ENCODE measurements at regions not wholly inside any gene's neighbourhood (a gene's known extent, or its start where the extent isn't known, plus 50 kb on each side); places are given as distances from the start of the nearest gene placed in this dataset.
A peak's percentile ranks its signal among the peaks of the same experiment; 100 is the strongest.
"Not testable (repeated sequence)": the region's sequence is repeated elsewhere in the genome, so short reads cannot be mapped to it uniquely, and the experiment has no call there.

DNA sequence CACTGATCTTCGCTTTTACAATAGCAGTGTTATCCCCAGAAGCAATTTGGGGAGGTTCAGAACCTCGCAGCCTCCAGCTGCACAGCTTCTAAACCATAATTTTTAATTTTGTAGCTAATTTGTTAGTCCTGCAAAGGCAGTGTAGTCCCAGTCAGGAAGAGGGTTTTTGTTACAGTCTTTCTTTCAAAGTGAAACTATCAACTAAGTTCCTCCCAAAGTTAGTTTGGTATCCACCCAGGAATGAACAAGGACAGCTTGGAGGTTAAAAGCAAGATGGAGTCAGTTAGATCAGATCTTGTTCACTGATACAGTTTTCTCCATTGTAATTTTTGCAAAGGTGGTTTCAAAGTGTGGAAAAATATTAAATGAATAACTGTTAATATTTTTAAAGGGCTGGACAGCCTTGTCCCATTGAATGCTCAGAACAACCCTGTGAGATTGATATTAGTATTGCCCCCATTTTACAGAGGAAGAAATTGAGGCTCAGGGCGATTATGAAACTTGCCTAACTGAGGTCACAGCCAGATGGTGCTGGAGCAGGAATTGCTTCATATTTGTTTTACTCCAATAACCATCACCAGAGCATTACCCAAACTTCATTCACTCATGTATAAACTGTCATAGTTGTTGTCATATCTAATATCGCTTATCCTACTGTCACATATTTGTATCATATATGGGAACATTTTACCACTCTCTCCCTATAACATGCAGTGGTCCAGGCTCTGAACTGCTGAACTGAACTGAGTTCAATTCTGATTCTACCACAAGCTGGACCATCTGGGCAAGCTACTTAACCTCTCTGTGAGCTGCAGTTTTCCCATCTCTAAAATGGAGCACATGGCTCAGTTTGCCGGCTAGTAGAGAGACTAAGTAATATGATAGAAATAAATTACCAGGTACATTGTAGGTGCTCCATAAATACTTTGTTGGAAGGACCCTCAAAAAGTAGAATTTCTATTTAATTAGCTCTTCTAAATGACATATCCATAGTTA is 213.8 kb downstream of the BCAS1 start:
- no peak for DNase-seq (ENCODE audit: low spot score)

DNA sequence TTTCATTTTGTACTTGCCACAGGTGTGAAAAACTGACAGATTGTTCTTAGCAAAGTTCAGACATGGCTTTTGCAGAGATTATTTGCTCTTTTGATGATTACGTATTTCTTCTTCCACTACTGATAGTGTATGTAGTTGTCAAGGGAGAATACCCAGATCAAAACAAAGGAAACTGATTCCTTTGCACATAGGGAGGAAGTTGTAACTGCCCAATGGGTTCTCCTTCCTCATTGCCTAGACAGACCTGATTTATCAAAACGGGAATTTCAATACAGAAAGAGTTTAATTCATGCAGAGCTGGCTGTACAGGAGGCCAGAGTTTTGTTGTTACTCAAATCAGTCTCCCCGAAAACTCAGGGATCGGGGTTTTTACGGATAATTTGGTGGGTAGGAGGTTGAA is 214.7 kb downstream of the BCAS1 start:
- DNase-seq (ENCODE audit: low spot score) = no peak

GRCh38 chr20:53854609-53854926 is 215.8 kb downstream of the BCAS1 start:
- DNase-seq (ENCODE audit: low spot score) = not testable (repeated sequence)

- no peak for DNase-seq (ENCODE audit: low spot score)
Observed at GRCh38 chr20:53853111-53853713, 217.2 kb downstream of the BCAS1 start.

DNA sequence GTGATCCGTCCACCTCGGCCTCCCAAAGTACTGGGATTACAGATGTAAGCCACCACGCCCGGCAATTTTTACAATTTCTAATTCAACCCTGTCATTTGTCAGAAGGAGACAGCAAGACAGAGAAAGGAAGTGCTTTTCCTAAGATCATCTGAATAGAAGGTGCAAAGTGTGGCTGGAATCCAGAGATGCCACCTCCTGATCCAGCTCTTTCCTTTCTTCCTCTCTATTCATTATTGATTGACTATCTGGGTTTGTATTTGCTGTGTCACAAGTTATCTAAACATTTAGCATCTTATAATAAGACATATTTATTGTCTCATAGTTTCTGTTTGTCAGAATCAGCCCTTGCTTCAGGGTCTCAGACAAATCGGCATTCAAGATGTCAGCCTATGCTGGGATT is 217.7 kb downstream of the BCAS1 start:
- DNase-seq (ENCODE audit: low spot score) = no peak

GRCh38 chr20:53852014-53852413 is 218.4 kb downstream of the BCAS1 start:
- DNase-seq (ENCODE audit: low spot score) = no peak

- no peak for DNase-seq (ENCODE audit: low spot score)
Observed at GRCh38 chr20:53850319-53850718, 220.1 kb downstream of the BCAS1 start.

DNA sequence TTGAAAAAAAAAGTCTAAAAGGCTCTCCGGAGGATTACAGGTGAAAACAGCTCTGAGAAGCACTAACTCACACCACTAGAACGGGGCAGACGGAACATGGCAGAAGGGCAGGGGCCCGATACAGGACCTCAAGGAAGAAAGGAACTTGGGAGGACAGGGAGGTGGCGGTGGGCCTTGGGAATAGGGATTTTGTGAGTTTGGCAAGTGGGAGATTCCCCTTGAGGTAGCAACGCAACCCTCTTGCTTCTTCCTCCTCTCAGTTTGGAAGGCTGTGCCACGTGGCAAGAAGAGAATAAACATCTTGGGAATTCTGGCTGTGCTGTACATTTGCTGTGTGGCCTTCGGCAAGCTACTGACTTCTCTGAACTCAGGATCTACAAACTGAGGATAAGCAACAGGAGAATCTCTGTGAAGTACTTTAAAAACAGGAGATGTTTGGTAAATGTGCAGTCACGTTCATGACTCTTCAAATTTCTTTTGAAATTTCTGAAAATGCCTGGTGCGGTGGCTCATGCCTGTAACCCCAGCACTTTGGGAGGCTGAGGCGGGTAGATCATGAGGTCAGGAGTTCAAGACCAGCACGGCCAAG is 220.8 kb downstream of the BCAS1 start:
- no peak for DNase-seq (ENCODE audit: low spot score)

GRCh38 chr20:53848304-53848703 is 222.1 kb downstream of the BCAS1 start:
- peak; percentile 52 for DNase-seq (ENCODE audit: low spot score)

DNA sequence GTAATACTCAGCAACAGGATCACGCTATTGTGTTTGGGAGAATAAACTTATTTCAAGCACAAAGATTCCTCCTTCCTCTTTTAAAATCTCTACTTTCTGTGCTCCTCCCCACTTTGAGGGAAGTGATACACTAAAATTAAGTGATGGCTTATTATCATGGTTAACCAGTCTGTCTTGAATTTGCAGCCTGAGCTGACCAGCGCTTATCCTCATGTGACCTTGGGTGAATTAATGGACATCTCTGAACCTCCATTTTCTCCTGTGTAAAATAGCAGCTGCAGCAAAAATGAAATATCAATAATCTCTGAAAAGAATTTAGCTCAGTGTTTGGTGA is 222.6 kb downstream of the BCAS1 start:
- peak; percentile 48 for DNase-seq (ENCODE audit: low spot score)

DNA sequence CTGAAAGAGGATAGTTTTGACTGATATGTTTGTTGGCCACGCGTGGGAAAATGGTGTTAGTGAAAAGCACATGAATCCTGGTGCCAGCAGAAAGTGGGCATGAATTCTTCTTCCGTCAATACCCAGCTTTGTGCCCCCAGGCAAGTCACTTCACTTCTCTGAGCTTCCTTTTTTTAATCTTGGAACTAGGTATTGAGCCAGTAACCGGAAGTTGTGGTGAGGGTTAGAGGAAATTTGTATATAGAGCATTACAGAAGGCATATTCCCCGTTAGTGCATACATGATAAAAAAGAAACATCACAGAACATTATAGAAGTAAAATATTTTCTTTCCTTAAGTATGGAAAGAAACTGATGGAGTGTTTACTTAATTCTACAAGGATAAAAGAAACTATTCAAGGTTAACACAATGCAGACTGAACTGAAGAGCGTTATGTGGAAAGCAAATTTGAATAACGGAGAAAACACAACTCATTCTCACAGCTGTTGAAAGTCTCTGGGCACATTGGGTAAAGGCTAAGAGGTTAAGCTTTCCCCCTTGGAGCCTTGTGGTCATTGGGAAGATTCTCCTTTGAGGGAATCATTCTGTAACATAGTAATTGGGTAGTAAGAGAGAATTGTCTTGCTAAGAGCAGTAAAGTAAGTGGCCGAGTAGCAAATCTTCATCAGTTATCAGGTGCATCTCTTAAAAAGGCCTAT is 223.1 kb downstream of the BCAS1 start:
- peak; percentile 79 for DNase-seq (ENCODE audit: low spot score)

GRCh38 chr20:53846640-53847039 is 223.8 kb downstream of the BCAS1 start:
- DNase-seq (ENCODE audit: low spot score) = no peak

DNA sequence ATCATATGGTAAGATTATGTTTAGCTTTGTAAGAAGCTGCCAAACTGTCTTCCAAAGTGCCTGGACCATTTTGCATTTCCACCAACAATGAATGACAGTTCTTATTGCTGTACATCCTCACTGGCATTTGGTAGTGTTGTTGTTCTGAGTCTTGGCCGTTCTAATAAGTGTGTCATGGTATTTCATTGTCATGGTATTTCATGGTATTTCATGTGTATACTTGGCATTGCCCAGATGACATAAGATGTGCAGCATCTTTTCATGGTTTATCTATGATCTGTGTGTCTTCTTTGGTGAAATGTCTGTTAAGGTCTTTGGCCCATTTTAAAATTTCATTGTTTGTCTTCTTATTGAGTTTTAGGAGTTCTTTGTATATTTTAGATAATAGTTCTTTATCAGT is 224.4 kb downstream of the BCAS1 start:
- DNase-seq (ENCODE audit: low spot score) = no peak

DNA sequence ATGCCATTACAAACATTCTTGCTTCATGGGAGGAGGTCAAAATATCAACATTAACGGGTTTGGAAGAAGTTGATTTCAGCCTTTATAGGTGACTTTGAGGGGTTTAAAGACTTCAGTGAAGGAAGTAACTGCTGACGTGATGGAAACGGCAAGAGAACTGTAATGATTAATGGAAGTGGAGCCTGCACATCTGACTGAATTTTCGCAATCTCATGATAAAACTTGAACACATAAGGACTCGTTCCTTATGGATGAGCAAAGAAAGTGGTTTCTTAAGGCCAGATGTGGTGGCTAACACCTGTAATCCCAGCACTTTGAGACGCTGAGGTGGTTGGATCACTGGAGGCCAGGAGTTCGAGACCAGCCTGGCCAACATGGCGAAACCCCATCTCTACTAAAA is 226.1 kb downstream of the BCAS1 start:
- DNase-seq (ENCODE audit: low spot score) = no peak

DNA sequence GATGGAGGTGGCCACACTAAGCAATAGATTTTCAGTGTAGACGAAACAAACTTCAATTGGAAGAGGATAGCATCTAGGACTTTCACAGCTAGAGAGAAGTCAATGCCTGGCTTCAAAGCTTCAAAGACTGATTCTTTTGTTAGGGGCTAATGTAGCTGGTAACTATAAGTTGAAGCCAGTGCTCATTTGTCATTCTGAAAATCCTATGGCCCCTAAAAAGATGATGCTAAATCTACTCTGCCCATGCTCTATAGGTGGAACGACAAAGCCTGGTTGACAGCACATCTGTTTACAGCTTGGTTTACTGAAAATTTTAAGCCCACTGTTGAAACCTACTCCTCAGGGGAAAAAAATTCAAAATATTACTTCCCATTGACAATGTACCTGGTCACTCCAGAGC is 226.7 kb downstream of the BCAS1 start:
- no peak for DNase-seq (ENCODE audit: low spot score)

- DNase-seq (ENCODE audit: low spot score) = no peak
Observed at GRCh38 chr20:53842301-53843099, 227.9 kb downstream of the BCAS1 start.

DNA sequence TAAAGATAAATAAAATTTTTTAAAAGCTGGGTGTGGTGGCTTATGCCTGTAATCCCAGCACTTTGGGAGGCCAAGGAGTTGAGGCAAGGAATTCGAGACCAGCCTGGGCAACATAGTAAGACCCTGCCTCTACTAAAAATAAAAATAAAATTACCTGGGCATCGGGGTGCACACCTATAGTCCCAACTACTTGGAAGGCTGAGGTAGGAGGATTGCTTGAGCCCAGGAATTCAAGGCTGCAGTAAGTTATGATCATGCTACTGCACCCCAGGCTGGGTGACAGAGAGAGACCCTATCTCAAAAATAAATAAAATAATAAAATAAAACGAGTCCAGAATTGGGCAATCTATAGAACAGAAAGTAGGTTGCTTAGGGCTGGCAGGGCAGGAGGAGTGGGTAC is 228.7 kb downstream of the BCAS1 start:
- no peak for DNase-seq (ENCODE audit: low spot score)

GRCh38 chr20:53840532-53840931 is 229.9 kb downstream of the BCAS1 start:
- no peak for DNase-seq (ENCODE audit: low spot score)

DNA sequence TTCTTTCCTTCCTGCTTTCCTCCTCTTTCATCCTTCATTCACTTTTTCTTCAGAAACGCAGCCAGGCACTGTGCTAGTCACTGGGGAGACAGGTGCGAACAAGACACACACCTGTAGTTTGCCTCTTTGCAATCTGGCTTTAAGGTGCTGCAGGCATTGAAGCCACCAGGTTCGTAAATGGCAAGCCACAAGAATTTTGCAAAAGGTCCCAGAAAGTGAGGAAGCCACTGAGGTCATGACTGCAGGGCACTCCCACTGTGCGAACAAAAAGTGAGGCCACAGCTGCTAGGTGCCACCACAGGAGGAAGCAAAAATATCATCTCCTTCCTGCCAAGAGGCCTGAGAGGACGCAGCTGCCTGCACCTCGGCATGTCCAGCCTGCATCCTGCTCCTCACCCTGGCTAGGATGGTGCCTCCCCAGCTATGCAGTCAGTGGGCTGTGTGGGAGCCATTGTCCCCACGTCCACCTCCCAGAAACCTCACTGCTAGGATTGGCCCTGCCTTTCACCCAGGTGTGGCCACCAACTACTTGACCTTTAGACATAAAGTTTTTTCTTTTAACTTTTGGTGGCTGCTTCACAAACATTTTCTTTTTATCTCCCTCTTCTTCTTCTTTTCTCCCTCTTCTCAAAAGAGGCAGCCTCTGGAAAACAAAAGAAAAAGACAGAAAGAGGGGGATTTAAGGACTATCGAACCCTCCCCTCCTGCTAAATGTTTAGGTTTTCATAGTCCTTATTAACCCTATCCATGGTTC is 230.8 kb downstream of the BCAS1 start:
- peak; percentile 86 for DNase-seq (ENCODE audit: low spot score)

- no peak for DNase-seq (ENCODE audit: low spot score)
Observed at GRCh38 chr20:53838311-53838868, 232.0 kb downstream of the BCAS1 start.

All from NAMALWA (cell line).